ENCODE measurements at regions not wholly inside any gene's neighbourhood (a gene's known extent, or its start where the extent isn't known, plus 50 kb on each side); places are given as distances from the start of the nearest gene placed in this dataset.

GRCh38 chr2:160614391-160614790, 120.8 kb upstream of the RBMS1 start:
- no peak for TF ChIP-seq POLR2AphosphoS5 (IDR thresholded peaks at IDR 0.05; ENCODE audit: low read depth)
- TF ChIP-seq EZH2 (IDR thresholded peaks at IDR 0.05; ENCODE audit: low read depth, unreplicated experiment) = no peak
